HEK293 (cell line): ENCODE measurements at regions not wholly inside any gene's neighbourhood (a gene's known extent, or its start where the extent isn't known, plus 50 kb on each side); places are given as distances from the start of the nearest gene placed in this dataset.

Experiments
- CTCF ChIA-PET: fragments of 350-600 bp; formaldehyde crosslinking; extraction: SDS; loops from one replicate; lab custom pipeline; 2021; ENCODE audit warnings: antibody characterized with exemption; lab: Yijun Ruan, JAX
- POLR2A ChIA-PET: fragments of 300-600 bp; formaldehyde crosslinking; extraction: SDS; loops from one replicate; lab custom pipeline; 2020; ENCODE audit warnings: antibody characterized with exemption, inconsistent platforms; lab: Yijun Ruan, JAX
- H3K27ac ChIP-seq: fragments of 200-500 bp; sonication (Bioruptor generic); 2 replicates; pipeline ENCODE4 v1.5.1; 2014; ENCODE audit warnings: low read depth, low read length, control low read depth, inconsistent platforms; ENCODE audit errors: extremely low read depth
- H3K36me3 ChIP-seq, 2 experiments: fragments of 200-500 bp in 1 of 2; sonication (Bioruptor generic) in 1 of 2; 1 replicate in 1 of 2; 2 replicates in 1 of 2; pipeline ENCODE4 v1.5.1; 2014 to 2017; ENCODE audit warnings: inconsistent platforms in 2 of 2, low read length in 2 of 2; ENCODE audit not compliant: control insufficient read depth in 2 of 2, insufficient read depth in 1 of 2
- H3K4me1 ChIP-seq: fragments of 200-500 bp; sonication (Bioruptor generic); 2 replicates; pipeline ENCODE4 v1.5.1; 2014; ENCODE audit warnings: mild to moderate bottlenecking, low read length, inconsistent platforms; ENCODE audit not compliant: control insufficient read depth, insufficient read depth
- H3K4me3 ChIP-seq: 2 replicates; pipeline ENCODE4 v1.5.1; 2011; ENCODE audit warnings: low read depth, mild to moderate bottlenecking, control low read depth, low read length, moderate library complexity
- H3K9me3 ChIP-seq: fragments of 200-500 bp; sonication (Bioruptor generic); 2 replicates; pipeline ENCODE4 v1.5.1; 2014; ENCODE audit warnings: low read depth, low read length, inconsistent platforms; ENCODE audit not compliant: control insufficient read depth, insufficient read depth
- PRDM2 ChIP-seq: fragments of 450-650 bp; formaldehyde crosslinking; IDR thresholded peaks from 2 replicates; pipeline ENCODE4 v1.5.1; 2016; ENCODE audit warnings: missing biosample characterization, missing genetic modification characterization, borderline replicate concordance
- ZNF26 ChIP-seq: fragments of 450-650 bp; formaldehyde crosslinking; IDR thresholded peaks from 2 replicates; pipeline ENCODE4 v1.5.1; 2016; ENCODE audit warnings: missing biosample characterization, missing genetic modification characterization
- ZNF501 ChIP-seq: fragments of 450-650 bp; formaldehyde crosslinking; IDR thresholded peaks from 2 replicates; pipeline ENCODE4 v1.5.1; 2016; ENCODE audit warnings: missing biosample characterization, missing genetic modification characterization
- ZNF549 ChIP-seq: fragments of 450-650 bp; IDR thresholded peaks from 2 replicates; pipeline ENCODE4 v1.5.1; 2018; ENCODE audit warnings: missing biosample characterization, missing genetic modification characterization, mild to moderate bottlenecking, inconsistent platforms, moderate library complexity
- ZNF777 ChIP-seq: fragments of 450-650 bp; formaldehyde crosslinking; IDR thresholded peaks from 2 replicates; pipeline ENCODE4 v1.5.1; 2017; ENCODE audit warnings: missing biosample characterization, missing genetic modification characterization, borderline replicate concordance
- ZSCAN30 ChIP-seq: fragments of 450-650 bp; IDR thresholded peaks from 2 replicates; pipeline ENCODE4 v1.5.1; 2018; ENCODE audit warnings: missing biosample characterization, mild to moderate bottlenecking, missing genetic modification characterization, moderate library complexity
- TF ChIP-seq, protein P1 (sequence below): fragments of 450-650 bp; formaldehyde crosslinking; conservative IDR thresholded peaks from 2 replicates; pipeline ENCODE4 v1.5.1; 2016; ENCODE audit warnings: low read depth, missing biosample characterization, missing genetic modification characterization
- TF ChIP-seq, protein P2 (sequence below): fragments of 450-650 bp; formaldehyde crosslinking; IDR thresholded peaks from 2 replicates; pipeline ENCODE4 v1.5.1; 2016; ENCODE audit warnings: missing biosample characterization, missing genetic modification characterization

DNA sequence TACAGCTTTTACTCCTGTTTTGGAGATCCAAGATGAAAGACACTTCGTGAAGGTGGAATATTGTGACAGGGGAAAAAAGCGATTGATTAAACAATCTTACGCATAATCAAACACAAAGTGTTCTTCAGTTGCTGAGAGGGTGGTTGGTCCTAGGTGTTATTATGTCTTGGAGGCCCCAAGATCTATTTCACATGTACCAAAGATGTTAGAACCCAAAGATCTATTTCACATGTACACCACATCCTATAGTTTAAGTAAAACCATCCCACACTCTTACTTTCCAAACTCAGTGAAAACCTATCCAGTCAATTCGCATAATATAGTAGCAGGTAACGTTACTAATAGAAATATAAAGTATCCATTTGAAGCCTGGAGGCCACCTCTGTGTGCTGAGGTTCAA lies 242.6 kb upstream of the MAF start:
- no peaks in the 10 kb centered on the region for H3K4me1 ChIP-seq
- no peak overlapping the region for H3K4me3 ChIP-seq
- POLR2A ChIA-PET = no interaction called here
- CTCF ChIA-PET = no interaction called here
- no peak overlapping the region for H3K27ac ChIP-seq
- no peaks in the 10 kb centered on the region for H3K9me3 ChIP-seq
- H3K36me3 ChIP-seq = no peaks in the 10 kb centered on the region
- TF ChIP-seq ZNF501 (tag by site-specific recombination) = no peak
- no peak for TF ChIP-seq ZNF777 (tag by site-specific recombination)
- TF ChIP-seq, protein P1, sequence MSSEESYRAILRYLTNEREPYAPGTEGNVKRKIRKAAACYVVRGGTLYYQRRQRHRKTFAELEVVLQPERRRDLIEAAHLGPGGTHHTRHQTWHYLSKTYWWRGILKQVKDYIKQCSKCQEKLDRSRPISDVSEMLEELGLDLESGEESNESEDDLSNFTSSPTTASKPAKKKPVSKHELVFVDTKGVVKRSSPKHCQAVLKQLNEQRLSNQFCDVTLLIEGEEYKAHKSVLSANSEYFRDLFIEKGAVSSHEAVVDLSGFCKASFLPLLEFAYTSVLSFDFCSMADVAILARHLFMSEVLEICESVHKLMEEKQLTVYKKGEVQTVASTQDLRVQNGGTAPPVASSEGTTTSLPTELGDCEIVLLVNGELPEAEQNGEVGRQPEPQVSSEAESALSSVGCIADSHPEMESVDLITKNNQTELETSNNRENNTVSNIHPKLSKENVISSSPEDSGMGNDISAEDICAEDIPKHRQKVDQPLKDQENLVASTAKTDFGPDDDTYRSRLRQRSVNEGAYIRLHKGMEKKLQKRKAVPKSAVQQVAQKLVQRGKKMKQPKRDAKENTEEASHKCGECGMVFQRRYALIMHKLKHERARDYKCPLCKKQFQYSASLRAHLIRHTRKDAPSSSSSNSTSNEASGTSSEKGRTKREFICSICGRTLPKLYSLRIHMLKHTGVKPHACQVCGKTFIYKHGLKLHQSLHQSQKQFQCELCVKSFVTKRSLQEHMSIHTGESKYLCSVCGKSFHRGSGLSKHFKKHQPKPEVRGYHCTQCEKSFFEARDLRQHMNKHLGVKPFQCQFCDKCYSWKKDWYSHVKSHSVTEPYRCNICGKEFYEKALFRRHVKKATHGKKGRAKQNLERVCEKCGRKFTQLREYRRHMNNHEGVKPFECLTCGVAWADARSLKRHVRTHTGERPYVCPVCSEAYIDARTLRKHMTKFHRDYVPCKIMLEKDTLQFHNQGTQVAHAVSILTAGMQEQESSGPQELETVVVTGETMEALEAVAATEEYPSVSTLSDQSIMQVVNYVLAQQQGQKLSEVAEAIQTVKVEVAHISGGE (tag by site-specific recombination) = no peak

- H3K4me1 ChIP-seq = no peaks in the 10 kb centered on the region
These were observed 241.7 kb upstream of the MAF start for GRCh38 chr16:79842197-79842596.

More at GRCh38 chr16:79842197-79842596, 241.7 kb upstream of the MAF start:
- no peak overlapping the region for H3K27ac ChIP-seq
- ChIA-PET CTCF (no interaction called here), POLR2A (no interaction called here)
- no peaks in the 10 kb centered on the region for H3K9me3 ChIP-seq
- TF ChIP-seq PRDM2 (tag by site-specific recombination) (no peak), ZSCAN30 (tag by site-specific recombination) (no peak), ZNF26 (tag by site-specific recombination) (no peak), ZNF549 (tag by site-specific recombination) (no peak)
- TF ChIP-seq, protein P2, sequence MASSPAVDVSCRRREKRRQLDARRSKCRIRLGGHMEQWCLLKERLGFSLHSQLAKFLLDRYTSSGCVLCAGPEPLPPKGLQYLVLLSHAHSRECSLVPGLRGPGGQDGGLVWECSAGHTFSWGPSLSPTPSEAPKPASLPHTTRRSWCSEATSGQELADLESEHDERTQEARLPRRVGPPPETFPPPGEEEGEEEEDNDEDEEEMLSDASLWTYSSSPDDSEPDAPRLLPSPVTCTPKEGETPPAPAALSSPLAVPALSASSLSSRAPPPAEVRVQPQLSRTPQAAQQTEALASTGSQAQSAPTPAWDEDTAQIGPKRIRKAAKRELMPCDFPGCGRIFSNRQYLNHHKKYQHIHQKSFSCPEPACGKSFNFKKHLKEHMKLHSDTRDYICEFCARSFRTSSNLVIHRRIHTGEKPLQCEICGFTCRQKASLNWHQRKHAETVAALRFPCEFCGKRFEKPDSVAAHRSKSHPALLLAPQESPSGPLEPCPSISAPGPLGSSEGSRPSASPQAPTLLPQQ = no peak
- H3K36me3 ChIP-seq = no peaks in the 10 kb centered on the region
- H3K4me3 ChIP-seq = no peak overlapping the region
